ENCODE measurements at regions not wholly inside any gene's neighbourhood (a gene's known extent, or its start where the extent isn't known, plus 50 kb on each side); places are given as distances from the start of the nearest gene placed in this dataset.

DNA sequence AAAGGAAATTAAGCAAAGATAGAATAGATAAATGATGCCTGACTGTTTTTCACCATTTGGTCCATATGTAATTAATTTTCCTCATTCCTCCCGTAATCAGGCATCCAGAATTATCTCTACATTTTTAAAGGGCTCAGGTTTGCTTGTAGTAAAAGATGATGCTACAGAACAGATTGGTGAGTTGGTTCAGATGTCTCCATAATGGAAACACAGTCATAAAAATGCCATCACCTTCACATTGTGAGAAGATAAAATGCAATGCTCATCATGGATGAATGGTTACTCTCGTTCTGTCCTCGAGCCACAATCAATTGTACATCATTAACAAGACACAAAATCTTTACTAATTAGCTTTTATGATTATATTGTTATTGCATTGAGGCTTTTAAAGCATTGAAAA lies 64.9 kb upstream of the CELF2 start:
- no peaks in the 10 kb centered on the region for H3K79me1 ChIP-seq (ENCODE audit: low read depth in 1 of 2, low read length in 2 of 2)
- no peak overlapping the region for H3K18ac ChIP-seq (ENCODE audit: low read depth, low read length)
- ATAC-seq (ENCODE audit: low read depth), result no peak
- H3K4me3 ChIP-seq (ENCODE audit: insufficient read depth, low read depth, low read length), result no peak overlapping the region
- H4K20me1 ChIP-seq (ENCODE audit: insufficient read depth, low read length), result no peaks in the 10 kb centered on the region
- H2AFZ ChIP-seq (replicated peaks; ENCODE audit: low read length, poor library complexity), result no peak overlapping the region
- no peak overlapping the region for H3K4me2 ChIP-seq (ENCODE audit: low read depth, low read length)
- intact Hi-C loops (cut with micrococcal nuclease), result no loop called here
- H3K9ac ChIP-seq (ENCODE audit: low read depth, low read length), result no peak overlapping the region
- peaks cover 8% of the 10 kb centered on the region for H3K27me3 ChIP-seq (ENCODE audit: control insufficient read depth, insufficient read depth, low read length)
- H3K56ac ChIP-seq (ENCODE audit: extremely low read depth, insufficient read depth, low read length), result no peak overlapping the region
- CTCF ChIA-PET, result interaction anchor here (0.6 kb wide), 1 partner anchor 13 kb away, joined by 3 read pairs; no protein-coding TSS in a partner anchor
- no peak overlapping the region for H4K91ac ChIP-seq (ENCODE audit: insufficient read depth, low read depth, low read length)
- H3K9me3 ChIP-seq (ENCODE audit: control insufficient read depth, insufficient read depth, low read length), result no peaks in the 10 kb centered on the region
- no peak overlapping the region for H2AK9ac ChIP-seq (replicated peaks; ENCODE audit: low read depth, low read length, poor library complexity)
- H4K5ac ChIP-seq (ENCODE audit: low read depth, low read length), result no peak overlapping the region
- no peak for DNase-seq
- no peak for TF ChIP-seq RFX5 (IDR thresholded peaks at IDR 0.05; ENCODE audit: low read depth, low read length)
- TF ChIP-seq RAD21 (IDR thresholded peaks at IDR 0.05; ENCODE audit: low read length), result no peak
- TF ChIP-seq MXI1 (IDR thresholded peaks at IDR 0.05; ENCODE audit: borderline replicate concordance, low read depth, low read length), result no peak
- TF ChIP-seq, protein P1, sequence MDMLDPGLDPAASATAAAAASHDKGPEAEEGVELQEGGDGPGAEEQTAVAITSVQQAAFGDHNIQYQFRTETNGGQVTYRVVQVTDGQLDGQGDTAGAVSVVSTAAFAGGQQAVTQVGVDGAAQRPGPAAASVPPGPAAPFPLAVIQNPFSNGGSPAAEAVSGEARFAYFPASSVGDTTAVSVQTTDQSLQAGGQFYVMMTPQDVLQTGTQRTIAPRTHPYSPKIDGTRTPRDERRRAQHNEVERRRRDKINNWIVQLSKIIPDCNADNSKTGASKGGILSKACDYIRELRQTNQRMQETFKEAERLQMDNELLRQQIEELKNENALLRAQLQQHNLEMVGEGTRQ (IDR thresholded peaks at IDR 0.05; ENCODE audit: low read depth, low read length), result no peak
- TF ChIP-seq CHD1 (IDR thresholded peaks at IDR 0.05; ENCODE audit: low read depth, low read length), result no peak
- TF ChIP-seq, protein P2, sequence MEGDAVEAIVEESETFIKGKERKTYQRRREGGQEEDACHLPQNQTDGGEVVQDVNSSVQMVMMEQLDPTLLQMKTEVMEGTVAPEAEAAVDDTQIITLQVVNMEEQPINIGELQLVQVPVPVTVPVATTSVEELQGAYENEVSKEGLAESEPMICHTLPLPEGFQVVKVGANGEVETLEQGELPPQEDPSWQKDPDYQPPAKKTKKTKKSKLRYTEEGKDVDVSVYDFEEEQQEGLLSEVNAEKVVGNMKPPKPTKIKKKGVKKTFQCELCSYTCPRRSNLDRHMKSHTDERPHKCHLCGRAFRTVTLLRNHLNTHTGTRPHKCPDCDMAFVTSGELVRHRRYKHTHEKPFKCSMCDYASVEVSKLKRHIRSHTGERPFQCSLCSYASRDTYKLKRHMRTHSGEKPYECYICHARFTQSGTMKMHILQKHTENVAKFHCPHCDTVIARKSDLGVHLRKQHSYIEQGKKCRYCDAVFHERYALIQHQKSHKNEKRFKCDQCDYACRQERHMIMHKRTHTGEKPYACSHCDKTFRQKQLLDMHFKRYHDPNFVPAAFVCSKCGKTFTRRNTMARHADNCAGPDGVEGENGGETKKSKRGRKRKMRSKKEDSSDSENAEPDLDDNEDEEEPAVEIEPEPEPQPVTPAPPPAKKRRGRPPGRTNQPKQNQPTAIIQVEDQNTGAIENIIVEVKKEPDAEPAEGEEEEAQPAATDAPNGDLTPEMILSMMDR (conservative IDR thresholded peaks at IDR 0.05; ENCODE audit: low read depth, low read length), result no peak
- no peak for TF ChIP-seq MAFK (IDR thresholded peaks at IDR 0.05; ENCODE audit: low read depth, low read length)
- TF ChIP-seq SMC3 (IDR thresholded peaks at IDR 0.05; ENCODE audit: low read depth, low read length), result no peak
- TF ChIP-seq MAZ (IDR thresholded peaks at IDR 0.05; ENCODE audit: borderline replicate concordance, low read depth, low read length), result no peak
- TF ChIP-seq CEBPB (IDR thresholded peaks at IDR 0.05; ENCODE audit: low read depth, low read length), result no peak
- no peak for TF ChIP-seq BHLHE40 (IDR thresholded peaks at IDR 0.05; ENCODE audit: low read depth, low read length)
- no peak for TF ChIP-seq RCOR1 (IDR thresholded peaks at IDR 0.05; ENCODE audit: insufficient replicate concordance, low read length)
- TF ChIP-seq FOS (IDR thresholded peaks at IDR 0.05; ENCODE audit: low read depth, low read length), result no peak
- TF ChIP-seq NFE2L2 (IDR thresholded peaks at IDR 0.05; ENCODE audit: low read depth, low read length), result no peak
- TF ChIP-seq POLR2A (IDR thresholded peaks at IDR 0.05; ENCODE audit: low read depth, low read length), result no peak
- TF ChIP-seq, protein P3, sequence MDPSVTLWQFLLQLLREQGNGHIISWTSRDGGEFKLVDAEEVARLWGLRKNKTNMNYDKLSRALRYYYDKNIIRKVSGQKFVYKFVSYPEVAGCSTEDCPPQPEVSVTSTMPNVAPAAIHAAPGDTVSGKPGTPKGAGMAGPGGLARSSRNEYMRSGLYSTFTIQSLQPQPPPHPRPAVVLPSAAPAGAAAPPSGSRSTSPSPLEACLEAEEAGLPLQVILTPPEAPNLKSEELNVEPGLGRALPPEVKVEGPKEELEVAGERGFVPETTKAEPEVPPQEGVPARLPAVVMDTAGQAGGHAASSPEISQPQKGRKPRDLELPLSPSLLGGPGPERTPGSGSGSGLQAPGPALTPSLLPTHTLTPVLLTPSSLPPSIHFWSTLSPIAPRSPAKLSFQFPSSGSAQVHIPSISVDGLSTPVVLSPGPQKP (IDR thresholded peaks at IDR 0.05; ENCODE audit: borderline replicate concordance, low read depth, low read length), result no peak
- H3K4me1 ChIP-seq (ENCODE audit: control insufficient read depth, insufficient read depth, low read length), result no peaks in the 10 kb centered on the region
- no peak overlapping the region for H3K14ac ChIP-seq (replicated peaks; ENCODE audit: low read depth, low read length)
- H2AK5ac ChIP-seq (ENCODE audit: low read depth, low read length), result no peak overlapping the region
- POLR2A ChIA-PET (ENCODE audit: unreplicated experiment), result no interaction called here
- H2BK120ac ChIP-seq (ENCODE audit: low read depth, low read length), result no peak overlapping the region
- H3K4ac ChIP-seq (ENCODE audit: low read depth, low read length), result no peak overlapping the region
- no peak overlapping the region for H3K27ac ChIP-seq (ENCODE audit: insufficient read depth, low read length)
- H4K8ac ChIP-seq (ENCODE audit: low read depth in 2 of 2, low read length in 2 of 2), result no peak overlapping the region
- H3K9me1 ChIP-seq (ENCODE audit: insufficient read depth, low read length), result no peaks in the 10 kb centered on the region
- no peak overlapping the region for H2BK20ac ChIP-seq (ENCODE audit: low read depth, low read length)
- H2BK5ac ChIP-seq (ENCODE audit: low read depth, low read length, poor library complexity, severe bottlenecking), result no peak overlapping the region
- dilution Hi-C loops (cut with HindIII; ENCODE audit: low sequenced_read_pairs, unreplicated experiment), result no loop called here
- in situ Hi-C loops (cut with MboI; ENCODE audit: low sequenced_read_pairs), result no loop called here
- no peaks in the 10 kb centered on the region for H3K36me3 ChIP-seq (ENCODE audit: control insufficient read depth, insufficient read depth, low read length)
- H2BK15ac ChIP-seq (ENCODE audit: low read depth, low read length), result no peak overlapping the region
- no TSS peak for BruUV-seq (replicated peaks)
- no CpG with 5 or more reads among the region's 3 CpGs for WGBS, 2 experiments (ENCODE audit: extremely low coverage in 2 of 2, insufficient read length in 1 of 2)
- H3K23ac ChIP-seq (ENCODE audit: low read depth, low read length), result no peak overlapping the region

All from IMR-90 (cell line).